Astrocyte of the cerebellum (primary cell): ENCODE measurements at regions not wholly inside any gene's neighbourhood (a gene's known extent, or its start where the extent isn't known, plus 50 kb on each side); places are given as distances from the start of the nearest gene placed in this dataset.

ENCODE experiments used
- DNase-seq: peaks from one replicate; pipeline ENCODE4 v3.0.0-alpha.2; 2011; ENCODE audit warnings: low read depth
- H3K4me3 ChIP-seq: 2 replicates; pipeline ENCODE4 v1.5.1; 2011; ENCODE audit warnings: mild to moderate bottlenecking, low read depth, low read length, moderate library complexity
- CTCF ChIP-seq: IDR thresholded peaks from 2 replicates; pipeline ENCODE4 v1.5.1; 2012; ENCODE audit warnings: low read length, low read depth, moderate library complexity, mild to moderate bottlenecking; ENCODE audit errors: missing control alignments
- in situ Hi-C: cut with HindIII; loops from 2 replicates; pipeline ENCODE4 v1.10.0; 2017; ENCODE audit warnings: low sequenced_read_pairs

GRCh38 chr12:47387994-47388393, 308.2 kb upstream of the AMIGO2 start:
- H3K4me3 ChIP-seq = no peak overlapping the region
- DNase-seq = no peak
- TF ChIP-seq CTCF = no peak
- in situ Hi-C loops = no loop called here

- H3K4me3 ChIP-seq = no peak overlapping the region
- no peak for DNase-seq
- TF ChIP-seq CTCF = no peak
- in situ Hi-C loops = no loop called here
Observed at GRCh38 chr12:47385653-47386052, 305.9 kb upstream of the AMIGO2 start.

GRCh38 chr12:47383942-47384341, 304.2 kb upstream of the AMIGO2 start:
- no peak for DNase-seq
- in situ Hi-C loops = no loop called here
- H3K4me3 ChIP-seq = no peak overlapping the region
- no peak for TF ChIP-seq CTCF

- no peak for TF ChIP-seq CTCF
- in situ Hi-C loops = no loop called here
- no peak overlapping the region for H3K4me3 ChIP-seq
- no peak for DNase-seq
Observed at GRCh38 chr12:47382305-47382704, 302.5 kb upstream of the AMIGO2 start.

GRCh38 chr12:47378907-47379306, 299.1 kb upstream of the AMIGO2 start:
- no peak for DNase-seq
- TF ChIP-seq CTCF = no peak
- no peak overlapping the region for H3K4me3 ChIP-seq
- in situ Hi-C loops = no loop called here

- no peak for DNase-seq
Observed at GRCh38 chr12:47378222-47378582, 298.4 kb upstream of the AMIGO2 start.

More at GRCh38 chr12:47378222-47378582, 298.4 kb upstream of the AMIGO2 start:
- TF ChIP-seq CTCF = no peak
- in situ Hi-C loops = no loop called here
- no peak overlapping the region for H3K4me3 ChIP-seq
